ENCODE measurements at regions not wholly inside any gene's neighbourhood (a gene's known extent, or its start where the extent isn't known, plus 50 kb on each side); places are given as distances from the start of the nearest gene placed in this dataset.

- H3K36me3 Mint-ChIP-seq, result no peaks in the 10 kb centered on the region
- no peaks in the 10 kb centered on the region for H3K9me3 ChIP-seq (ENCODE audit: low read depth)
- H3K4me1 Mint-ChIP-seq, result peaks cover 32% of the 10 kb centered on the region
- H3K27me3 ChIP-seq, result no peaks in the 10 kb centered on the region
- DNase-seq (ENCODE audit: low spot score), result peak; percentile 72
- TF ChIP-seq EZH2 (IDR thresholded peaks at IDR 0.05) (no peak), EZH2phosphoT487 (IDR thresholded peaks at IDR 0.05) (no peak)
- TF ChIP-seq, protein P1, sequence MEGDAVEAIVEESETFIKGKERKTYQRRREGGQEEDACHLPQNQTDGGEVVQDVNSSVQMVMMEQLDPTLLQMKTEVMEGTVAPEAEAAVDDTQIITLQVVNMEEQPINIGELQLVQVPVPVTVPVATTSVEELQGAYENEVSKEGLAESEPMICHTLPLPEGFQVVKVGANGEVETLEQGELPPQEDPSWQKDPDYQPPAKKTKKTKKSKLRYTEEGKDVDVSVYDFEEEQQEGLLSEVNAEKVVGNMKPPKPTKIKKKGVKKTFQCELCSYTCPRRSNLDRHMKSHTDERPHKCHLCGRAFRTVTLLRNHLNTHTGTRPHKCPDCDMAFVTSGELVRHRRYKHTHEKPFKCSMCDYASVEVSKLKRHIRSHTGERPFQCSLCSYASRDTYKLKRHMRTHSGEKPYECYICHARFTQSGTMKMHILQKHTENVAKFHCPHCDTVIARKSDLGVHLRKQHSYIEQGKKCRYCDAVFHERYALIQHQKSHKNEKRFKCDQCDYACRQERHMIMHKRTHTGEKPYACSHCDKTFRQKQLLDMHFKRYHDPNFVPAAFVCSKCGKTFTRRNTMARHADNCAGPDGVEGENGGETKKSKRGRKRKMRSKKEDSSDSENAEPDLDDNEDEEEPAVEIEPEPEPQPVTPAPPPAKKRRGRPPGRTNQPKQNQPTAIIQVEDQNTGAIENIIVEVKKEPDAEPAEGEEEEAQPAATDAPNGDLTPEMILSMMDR (IDR thresholded peaks at IDR 0.05), result no peak
- no peak overlapping the region for H3K9ac ChIP-seq
- H3F3A ChIP-seq (ENCODE audit: low read depth), result peaks cover 25% of the 10 kb centered on the region
- H3K4me1 ChIP-seq, result peaks cover 43% of the 10 kb centered on the region
- H3K4me3 ChIP-seq, result peak overlapping the region; percentile 12
- no peaks in the 10 kb centered on the region for H3K36me3 ChIP-seq
- no peak overlapping the region for H3K4me3 Mint-ChIP-seq
- H3K9me3 Mint-ChIP-seq, result peaks cover 10% of the 10 kb centered on the region
- H3K4me2 ChIP-seq, result peak overlapping the region; percentile 58
- H3K79me2 ChIP-seq (ENCODE audit: low read depth), result no peaks in the 10 kb centered on the region
- no peaks in the 10 kb centered on the region for H3K27me3 Mint-ChIP-seq (ENCODE audit: insufficient read depth, low read depth)
- H3K27ac ChIP-seq, result peak overlapping the region; percentile 51
- no peaks in the 10 kb centered on the region for H4K20me1 ChIP-seq (ENCODE audit: low read depth)
- H3K27ac Mint-ChIP-seq, result no peak overlapping the region
- peak overlapping the region; percentile 36 for H2AFZ ChIP-seq (replicated peaks)
Measured at GRCh38 chr4:152009031-152009670, 248.3 kb upstream of the GATB start.

DNA sequence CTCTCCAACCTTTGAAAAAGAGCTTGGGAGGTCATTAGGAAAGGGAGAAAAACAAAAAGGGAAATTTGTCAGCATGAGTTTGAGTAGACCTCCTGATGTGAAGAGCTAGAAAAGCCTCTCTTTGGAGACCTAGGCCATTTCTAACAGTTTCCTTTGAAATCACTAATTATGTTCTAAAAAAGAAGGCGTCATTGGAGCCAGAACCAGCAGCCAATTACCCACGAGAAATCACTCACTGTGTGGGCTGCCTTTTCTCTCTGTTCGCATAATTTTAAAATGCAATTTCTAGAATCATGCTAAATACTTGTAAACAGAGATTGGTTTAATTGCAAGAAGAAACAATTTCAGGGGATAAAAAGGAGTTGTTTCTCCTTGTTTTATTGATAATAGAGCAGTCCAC lies 246.3 kb upstream of the GATB start:
- Histone ChIP-seq H3K4me2 (no peak overlapping the region), H2AFZ (replicated peaks) (no peak overlapping the region), H3K36me3 (no peaks in the 10 kb centered on the region), H3K79me2 (ENCODE audit: low read depth) (no peaks in the 10 kb centered on the region), H3K4me3 (no peak overlapping the region), H4K20me1 (ENCODE audit: low read depth) (no peaks in the 10 kb centered on the region), H3K9me3 (ENCODE audit: low read depth) (no peaks in the 10 kb centered on the region), H3K27me3 (no peaks in the 10 kb centered on the region), H3F3A (ENCODE audit: low read depth) (peaks cover 25% of the 10 kb centered on the region), H3K4me1 (peaks cover 43% of the 10 kb centered on the region), H3K9ac (no peak overlapping the region), H3K27ac (no peak overlapping the region)
- TF ChIP-seq EZH2phosphoT487 (IDR thresholded peaks at IDR 0.05) (no peak), EZH2 (IDR thresholded peaks at IDR 0.05) (no peak)
- TF ChIP-seq, protein P1 (IDR thresholded peaks at IDR 0.05), result no peak
- DNase-seq (ENCODE audit: low spot score), result no peak
- Mint-ChIP-seq H3K27me3 (ENCODE audit: insufficient read depth, low read depth) (no peaks in the 10 kb centered on the region), H3K9me3 (peaks cover 2% of the 10 kb centered on the region), H3K27ac (no peak overlapping the region), H3K4me1 (peaks cover 32% of the 10 kb centered on the region), H3K4me3 (no peak overlapping the region), H3K36me3 (no peaks in the 10 kb centered on the region)

DNA sequence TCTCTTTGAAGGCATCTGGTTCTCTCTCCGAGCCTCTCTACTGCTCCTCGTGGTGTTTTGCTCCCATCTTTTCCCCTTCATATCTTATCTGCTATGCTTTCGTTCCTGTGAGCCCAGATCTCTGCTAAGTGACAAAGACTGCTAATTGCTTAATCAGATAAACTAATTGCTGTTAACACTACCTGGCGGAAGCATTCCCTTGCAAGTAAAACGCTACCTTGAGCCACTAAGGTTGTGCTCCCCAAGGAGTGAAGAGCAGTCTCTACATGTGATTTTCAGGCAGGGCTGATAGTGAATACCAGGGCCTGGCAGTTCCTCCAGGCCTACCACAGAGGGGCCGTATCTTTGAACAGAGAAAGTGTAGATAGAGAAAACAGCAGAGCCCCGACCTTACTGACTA lies 244.0 kb upstream of the GATB start:
- peaks cover 2% of the 10 kb centered on the region for H3K9me3 Mint-ChIP-seq
- peaks cover 1% of the 10 kb centered on the region for H3K27me3 Mint-ChIP-seq (ENCODE audit: insufficient read depth, low read depth)
- Histone ChIP-seq H3K36me3 (no peaks in the 10 kb centered on the region), H2AFZ (replicated peaks) (no peak overlapping the region), H3K4me1 (peaks cover 28% of the 10 kb centered on the region), H3K9me3 (ENCODE audit: low read depth) (peaks cover 3% of the 10 kb centered on the region), H3K79me2 (ENCODE audit: low read depth) (no peaks in the 10 kb centered on the region), H3K27ac (no peak overlapping the region), H4K20me1 (ENCODE audit: low read depth) (no peaks in the 10 kb centered on the region), H3K4me2 (no peak overlapping the region), H3K9ac (no peak overlapping the region), H3K4me3 (no peak overlapping the region), H3K27me3 (no peaks in the 10 kb centered on the region), H3F3A (ENCODE audit: low read depth) (peaks cover 13% of the 10 kb centered on the region)
- no peak overlapping the region for H3K27ac Mint-ChIP-seq
- DNase-seq (ENCODE audit: low spot score), result no peak
- H3K4me1 Mint-ChIP-seq, result peaks cover 25% of the 10 kb centered on the region
- H3K36me3 Mint-ChIP-seq, result no peaks in the 10 kb centered on the region
- no peak overlapping the region for H3K4me3 Mint-ChIP-seq
- TF ChIP-seq EZH2phosphoT487 (IDR thresholded peaks at IDR 0.05), result no peak
- TF ChIP-seq EZH2 (IDR thresholded peaks at IDR 0.05), result no peak
- TF ChIP-seq, protein P1 (IDR thresholded peaks at IDR 0.05), result no peak
